ENCODE measurements at regions not wholly inside any gene's neighbourhood (a gene's known extent, or its start where the extent isn't known, plus 50 kb on each side); places are given as distances from the start of the nearest gene placed in this dataset.
"Not testable (repeated sequence)": the region's sequence is repeated elsewhere in the genome, so short reads cannot be mapped to it uniquely, and the experiment has no call there.

GRCh38 chr2:87583803-87584202, 164.1 kb upstream of the PLGLB2 start:
- POLR2A ChIA-PET = not testable (repeated sequence)

DNA sequence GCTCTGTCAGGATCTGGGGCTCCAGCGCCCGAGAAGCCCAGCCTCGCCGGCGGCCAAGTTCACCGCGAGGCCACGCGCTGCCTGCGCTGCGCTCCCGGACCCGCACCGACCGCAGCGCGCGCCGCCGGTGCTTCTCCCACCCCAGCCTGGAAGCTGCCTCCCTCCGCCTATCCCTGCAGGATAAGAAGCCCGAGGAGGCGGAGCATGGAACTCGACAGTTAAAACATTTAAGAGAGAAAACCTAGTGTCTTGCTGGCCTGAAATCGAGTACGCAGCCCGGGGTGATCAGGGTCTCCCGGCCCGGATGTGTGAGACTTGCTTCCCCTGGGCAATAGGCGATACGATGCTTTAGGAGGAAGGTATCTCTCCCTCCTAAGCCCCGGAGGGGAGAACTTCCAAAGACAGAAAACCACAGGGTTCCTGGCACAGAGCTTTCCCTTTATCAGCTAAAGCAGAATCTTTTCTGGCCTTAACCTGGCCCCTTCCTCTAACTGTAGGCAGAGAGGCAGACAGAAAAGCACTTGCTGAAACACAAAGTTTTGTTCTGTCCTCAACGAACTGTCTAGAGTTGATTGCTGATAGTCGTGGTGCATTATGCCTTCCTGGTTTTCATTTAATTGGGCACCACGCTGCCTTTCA, 163.5 kb upstream of the PLGLB2 start:
- H3K36me3 Mint-ChIP-seq (ENCODE audit: low read depth) = peaks cover 11% of the 10 kb centered on the region
- H3K27ac Mint-ChIP-seq; DNase-seq; H3K4me3 Mint-ChIP-seq; POLR2A ChIA-PET; H3K9me3 Mint-ChIP-seq (ENCODE audit: insufficient read depth); H3K4me1 Mint-ChIP-seq (ENCODE audit: low read depth); CTCF ChIA-PET; H3K27me3 Mint-ChIP-seq (ENCODE audit: low read depth); ATAC-seq: not testable (repeated sequence)

More at GRCh38 chr2:87583803-87584202, 164.1 kb upstream of the PLGLB2 start:
- H3K36me3 Mint-ChIP-seq (ENCODE audit: low read depth) = peaks cover 10% of the 10 kb centered on the region
- H3K27ac Mint-ChIP-seq; H3K4me3 Mint-ChIP-seq; H3K9me3 Mint-ChIP-seq (ENCODE audit: insufficient read depth); H3K27me3 Mint-ChIP-seq (ENCODE audit: low read depth); H3K4me1 Mint-ChIP-seq (ENCODE audit: low read depth); DNase-seq; ATAC-seq; CTCF ChIA-PET: not testable (repeated sequence)

DNA sequence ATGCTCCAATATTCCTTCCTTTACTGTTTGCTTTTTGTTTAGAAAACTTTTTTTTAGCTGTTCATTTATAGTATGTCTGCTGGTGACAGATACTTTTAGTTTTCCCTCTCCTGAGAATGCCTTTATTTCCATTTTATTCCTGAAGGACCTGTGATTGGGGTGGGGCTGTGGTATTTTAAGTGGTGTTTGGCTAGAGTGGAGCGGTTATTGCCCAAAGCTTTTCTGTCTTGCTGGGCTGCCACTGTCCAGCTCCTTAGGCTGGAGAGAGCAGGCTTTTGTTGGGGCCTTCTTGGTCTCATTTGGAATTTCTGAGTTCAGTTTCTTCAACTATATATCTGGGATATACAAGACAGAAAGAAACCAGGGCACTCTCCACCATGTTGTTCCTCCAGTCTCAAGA, 160.0 kb upstream of the PLGLB2 start:
- POLR2A ChIA-PET; H3K9me3 Mint-ChIP-seq (ENCODE audit: insufficient read depth); DNase-seq; H3K27me3 Mint-ChIP-seq (ENCODE audit: low read depth); H3K4me3 Mint-ChIP-seq; H3K27ac Mint-ChIP-seq; H3K4me1 Mint-ChIP-seq (ENCODE audit: low read depth); CTCF ChIA-PET; ATAC-seq: not testable (repeated sequence)
- peaks cover 16% of the 10 kb centered on the region for H3K36me3 Mint-ChIP-seq (ENCODE audit: low read depth)

- not testable (repeated sequence) for H3K4me1 Mint-ChIP-seq (ENCODE audit: low read depth)
Observed at GRCh38 chr2:87592974-87593373, 154.9 kb upstream of the PLGLB2 start.

GRCh38 chr2:87593784-87594610, 153.9 kb upstream of the PLGLB2 start:
- DNase-seq; POLR2A ChIA-PET; CTCF ChIA-PET; H3K9me3 Mint-ChIP-seq (ENCODE audit: insufficient read depth); H3K4me1 Mint-ChIP-seq (ENCODE audit: low read depth); H3K4me3 Mint-ChIP-seq; H3K36me3 Mint-ChIP-seq (ENCODE audit: low read depth); H3K27me3 Mint-ChIP-seq (ENCODE audit: low read depth): not testable (repeated sequence)
- peak overlapping the region; percentile 67 for H3K27ac Mint-ChIP-seq
- ATAC-seq = peak; percentile 47

More at GRCh38 chr2:87592974-87593373, 154.9 kb upstream of the PLGLB2 start:
- ATAC-seq; POLR2A ChIA-PET; H3K9me3 Mint-ChIP-seq (ENCODE audit: insufficient read depth); DNase-seq; CTCF ChIA-PET; H3K27me3 Mint-ChIP-seq (ENCODE audit: low read depth); H3K27ac Mint-ChIP-seq; H3K4me3 Mint-ChIP-seq; H3K36me3 Mint-ChIP-seq (ENCODE audit: low read depth): not testable (repeated sequence)

DNA sequence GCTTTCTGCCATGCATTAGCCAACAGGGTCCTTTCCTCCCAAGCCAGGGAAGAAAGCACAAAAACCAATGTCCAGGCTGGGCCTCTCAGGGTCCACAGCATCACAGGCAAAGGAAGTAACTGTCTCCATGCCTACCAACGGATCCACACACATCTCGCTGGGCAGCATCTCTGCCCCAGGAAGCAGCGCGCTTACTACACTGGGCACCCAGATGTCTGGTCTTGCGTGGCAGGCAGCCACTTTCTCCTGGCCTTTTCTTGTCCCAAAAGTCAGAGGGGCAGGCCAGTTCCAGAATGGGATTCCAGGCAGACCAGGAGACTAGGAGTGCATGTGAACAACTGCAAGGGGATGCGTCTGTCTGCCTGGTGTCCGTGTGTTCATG, 153.3 kb upstream of the PLGLB2 start:
- ATAC-seq; H3K4me1 Mint-ChIP-seq (ENCODE audit: low read depth); H3K27ac Mint-ChIP-seq; H3K9me3 Mint-ChIP-seq (ENCODE audit: insufficient read depth); CTCF ChIA-PET; POLR2A ChIA-PET; H3K36me3 Mint-ChIP-seq (ENCODE audit: low read depth); DNase-seq; H3K27me3 Mint-ChIP-seq (ENCODE audit: low read depth); H3K4me3 Mint-ChIP-seq: not testable (repeated sequence)

DNA sequence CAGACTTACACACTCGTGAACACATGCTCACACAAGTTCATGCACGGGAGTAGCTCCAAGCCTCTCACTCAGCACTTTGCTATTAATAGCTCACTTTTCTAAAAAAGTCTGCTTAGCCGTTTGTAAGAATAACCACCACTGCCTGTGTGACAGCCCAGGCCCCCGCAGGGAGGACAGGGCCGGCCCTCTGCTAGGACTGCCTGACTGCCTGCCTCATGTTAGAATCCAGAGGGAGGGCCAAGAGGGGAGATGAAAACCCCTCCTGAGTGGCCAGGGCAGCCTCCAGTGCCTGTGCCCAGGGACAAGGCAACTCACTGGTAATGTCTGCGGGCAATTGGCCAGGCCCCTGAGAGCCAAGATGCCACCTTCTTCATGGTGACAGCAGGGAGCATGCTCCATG, 152.9 kb upstream of the PLGLB2 start:
- ATAC-seq; H3K9me3 Mint-ChIP-seq (ENCODE audit: insufficient read depth); H3K4me3 Mint-ChIP-seq; H3K4me1 Mint-ChIP-seq (ENCODE audit: low read depth); DNase-seq; CTCF ChIA-PET; POLR2A ChIA-PET; H3K36me3 Mint-ChIP-seq (ENCODE audit: low read depth); H3K27me3 Mint-ChIP-seq (ENCODE audit: low read depth); H3K27ac Mint-ChIP-seq: not testable (repeated sequence)

- H3K27me3 Mint-ChIP-seq (ENCODE audit: low read depth); DNase-seq; CTCF ChIA-PET; H3K9me3 Mint-ChIP-seq (ENCODE audit: insufficient read depth); H3K4me3 Mint-ChIP-seq; H3K27ac Mint-ChIP-seq; ATAC-seq; H3K36me3 Mint-ChIP-seq (ENCODE audit: low read depth); POLR2A ChIA-PET; H3K4me1 Mint-ChIP-seq (ENCODE audit: low read depth): not testable (repeated sequence)
Observed at GRCh38 chr2:87600961-87601360, 146.9 kb upstream of the PLGLB2 start.

DNA sequence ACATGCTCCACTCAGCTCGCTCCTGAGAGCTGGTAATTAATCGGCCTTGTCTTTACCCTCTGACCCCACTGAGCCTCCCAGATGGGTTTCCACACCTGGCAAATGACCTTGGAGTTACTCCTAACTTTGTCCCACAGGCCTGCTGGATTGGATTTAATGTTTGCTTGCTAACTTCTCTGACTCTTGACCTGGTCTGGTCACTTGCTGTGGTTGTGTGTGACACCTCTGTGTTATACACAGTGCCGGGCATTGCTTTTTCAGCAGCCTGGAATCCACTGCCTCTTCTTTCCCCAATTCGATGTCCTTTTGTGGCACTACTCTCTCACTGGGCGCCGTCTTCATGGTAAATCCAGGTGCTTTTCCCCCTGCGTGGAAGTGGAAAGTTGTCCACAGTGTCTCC, 145.8 kb upstream of the PLGLB2 start:
- H3K4me1 Mint-ChIP-seq (ENCODE audit: low read depth); H3K27ac Mint-ChIP-seq; POLR2A ChIA-PET; DNase-seq; H3K9me3 Mint-ChIP-seq (ENCODE audit: insufficient read depth); H3K36me3 Mint-ChIP-seq (ENCODE audit: low read depth); H3K27me3 Mint-ChIP-seq (ENCODE audit: low read depth); ATAC-seq; CTCF ChIA-PET; H3K4me3 Mint-ChIP-seq: not testable (repeated sequence)

DNA sequence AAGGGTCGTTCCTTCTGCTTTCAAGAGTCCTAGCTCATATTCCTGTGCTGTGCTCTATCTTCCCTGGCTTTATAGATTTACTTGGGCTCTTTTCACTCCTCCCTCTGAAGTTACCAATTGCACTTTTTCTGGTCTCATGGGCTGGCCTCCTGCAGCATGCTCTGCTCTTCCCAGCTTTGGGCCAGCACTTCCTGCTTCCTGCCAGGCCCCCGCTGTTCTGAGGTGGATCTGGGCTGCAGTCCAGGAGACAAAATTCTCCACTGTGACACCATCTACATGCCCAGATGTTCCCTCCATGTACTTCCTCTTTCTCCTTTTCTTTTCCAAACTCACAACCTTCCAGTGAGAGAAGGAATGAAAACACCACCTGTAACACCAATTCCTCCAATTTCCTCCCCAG, 145.2 kb upstream of the PLGLB2 start:
- POLR2A ChIA-PET; H3K36me3 Mint-ChIP-seq (ENCODE audit: low read depth); H3K9me3 Mint-ChIP-seq (ENCODE audit: insufficient read depth); ATAC-seq; H3K4me3 Mint-ChIP-seq; CTCF ChIA-PET; H3K27me3 Mint-ChIP-seq (ENCODE audit: low read depth); H3K4me1 Mint-ChIP-seq (ENCODE audit: low read depth); DNase-seq; H3K27ac Mint-ChIP-seq: not testable (repeated sequence)

- H3K4me3 Mint-ChIP-seq; DNase-seq; H3K27me3 Mint-ChIP-seq (ENCODE audit: low read depth); H3K27ac Mint-ChIP-seq; ATAC-seq; POLR2A ChIA-PET; H3K9me3 Mint-ChIP-seq (ENCODE audit: insufficient read depth); H3K4me1 Mint-ChIP-seq (ENCODE audit: low read depth); CTCF ChIA-PET; H3K36me3 Mint-ChIP-seq (ENCODE audit: low read depth): not testable (repeated sequence)
Observed at GRCh38 chr2:87603418-87604278, 144.2 kb upstream of the PLGLB2 start.

DNA sequence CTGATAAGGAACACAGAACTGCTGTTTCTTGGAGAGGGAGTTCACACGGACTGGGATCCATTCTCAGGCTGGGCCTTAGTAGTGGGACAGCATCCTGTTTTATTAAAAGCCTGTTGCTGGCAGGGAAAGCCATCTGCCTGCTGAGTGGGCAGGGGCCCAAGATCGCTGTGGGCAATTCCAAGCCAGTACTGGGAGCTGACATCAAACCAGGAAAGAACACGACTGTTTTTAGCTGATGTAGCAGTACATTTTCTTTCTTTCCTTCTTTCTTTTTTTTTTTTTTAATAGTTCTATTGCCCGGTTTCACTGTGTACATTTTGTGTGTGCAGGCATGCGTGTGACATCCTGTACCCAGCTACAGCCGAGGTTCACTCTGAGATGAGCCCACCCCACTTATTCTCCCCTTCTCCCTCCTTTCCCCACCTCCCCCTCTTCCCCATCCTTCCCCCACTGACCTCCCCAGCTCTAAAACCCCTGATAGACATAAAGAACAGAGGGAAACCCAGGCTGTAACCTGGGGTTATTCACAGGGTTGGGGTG, 143.5 kb upstream of the PLGLB2 start:
- H3K4me3 Mint-ChIP-seq; H3K27me3 Mint-ChIP-seq (ENCODE audit: low read depth); H3K9me3 Mint-ChIP-seq (ENCODE audit: insufficient read depth); H3K27ac Mint-ChIP-seq; DNase-seq; H3K4me1 Mint-ChIP-seq (ENCODE audit: low read depth); POLR2A ChIA-PET; H3K36me3 Mint-ChIP-seq (ENCODE audit: low read depth); CTCF ChIA-PET; ATAC-seq: not testable (repeated sequence)
